ENCODE measurements at regions not wholly inside any gene's neighbourhood (a gene's known extent, or its start where the extent isn't known, plus 50 kb on each side); places are given as distances from the start of the nearest gene placed in this dataset.

GRCh38 chr18:51400721-51401120, 203.2 kb upstream of the MEX3C start:
- Mint-ChIP-seq H3K36me3 (no peaks in the 10 kb centered on the region), H3K4me1 (no peaks in the 10 kb centered on the region), H3K9me3 (no peaks in the 10 kb centered on the region), H3K27ac (no peak overlapping the region), H3K4me3 (no peak overlapping the region), H3K27me3 (peaks cover 9% of the 10 kb centered on the region)
- peaks cover 3% of the 10 kb centered on the region for H3K27me3 ChIP-seq (ENCODE audit: control insufficient read depth, insufficient read depth, low read length)
- no peak for ATAC-seq (ENCODE audit: low read depth in 2 of 2)
- H3K27ac ChIP-seq (ENCODE audit: insufficient read depth, low read length, poor library complexity, severe bottlenecking) = no peak overlapping the region
- H3K4me3 ChIP-seq (ENCODE audit: low read depth, low read length) = no peak overlapping the region
- H3K4me1 ChIP-seq (ENCODE audit: control insufficient read depth, insufficient read depth, low read length, poor library complexity, severe bottlenecking) = no peaks in the 10 kb centered on the region
- DNase-seq = no peak
- H3K9me3 ChIP-seq (ENCODE audit: control insufficient read depth in 2 of 2, low read length in 2 of 2) = no peaks in the 10 kb centered on the region
- H3K36me3 ChIP-seq (ENCODE audit: control insufficient read depth, insufficient read depth, low read length) = no peaks in the 10 kb centered on the region

GRCh38 chr18:51401912-51402311, 204.4 kb upstream of the MEX3C start:
- Histone ChIP-seq H3K4me3 (ENCODE audit: low read depth, low read length) (no peak overlapping the region), H3K27me3 (ENCODE audit: control insufficient read depth, insufficient read depth, low read length) (peaks cover 3% of the 10 kb centered on the region), H3K9me3 (ENCODE audit: control insufficient read depth in 2 of 2, low read length in 2 of 2) (no peaks in the 10 kb centered on the region), H3K4me1 (ENCODE audit: control insufficient read depth, insufficient read depth, low read length, poor library complexity, severe bottlenecking) (no peaks in the 10 kb centered on the region), H3K27ac (ENCODE audit: insufficient read depth, low read length, poor library complexity, severe bottlenecking) (no peak overlapping the region), H3K36me3 (ENCODE audit: control insufficient read depth, insufficient read depth, low read length) (no peaks in the 10 kb centered on the region)
- Mint-ChIP-seq H3K4me3 (no peak overlapping the region), H3K4me1 (no peaks in the 10 kb centered on the region), H3K27me3 (peaks cover 9% of the 10 kb centered on the region), H3K36me3 (no peaks in the 10 kb centered on the region), H3K27ac (no peak overlapping the region), H3K9me3 (no peaks in the 10 kb centered on the region)
- DNase-seq = no peak
- no peak for ATAC-seq (ENCODE audit: low read depth in 2 of 2)

DNA sequence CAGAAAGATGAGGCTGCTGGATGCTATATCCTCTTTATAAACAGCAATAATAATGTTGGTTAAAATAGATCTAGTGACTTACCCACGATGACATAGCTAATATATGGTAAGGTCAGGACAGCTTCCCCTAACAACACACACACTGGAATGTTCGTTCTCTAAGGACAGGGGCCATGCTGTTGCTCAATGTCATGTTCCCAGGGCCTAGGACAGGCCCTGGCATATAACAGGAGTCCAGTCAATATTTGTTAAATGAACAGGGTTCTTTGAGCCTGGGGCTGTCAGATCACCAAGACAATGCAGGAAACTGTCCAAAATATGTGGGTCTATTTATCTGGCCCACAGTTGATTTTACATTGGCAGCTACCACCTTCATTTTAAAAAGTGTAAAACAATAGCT, 207.1 kb upstream of the MEX3C start:
- H3K27ac Mint-ChIP-seq = no peak overlapping the region
- peaks cover 0 to 6% (median 0%) of the 10 kb centered on the region in 7 donors for H3K9me3 Mint-ChIP-seq
- Histone ChIP-seq H3K27ac (ENCODE audit: insufficient read depth, low read length, poor library complexity, severe bottlenecking) (no peak overlapping the region), H3K9me3 (ENCODE audit: control insufficient read depth in 2 of 2, low read length in 2 of 2) (no peaks in the 10 kb centered on the region), H3K4me3 (ENCODE audit: low read depth, low read length) (no peak overlapping the region), H3K36me3 (ENCODE audit: control insufficient read depth, insufficient read depth, low read length) (no peaks in the 10 kb centered on the region), H3K4me1 (ENCODE audit: control insufficient read depth, insufficient read depth, low read length, poor library complexity, severe bottlenecking) (no peaks in the 10 kb centered on the region), H3K27me3 (ENCODE audit: control insufficient read depth, insufficient read depth, low read length) (peaks cover 3% of the 10 kb centered on the region)
- H3K36me3 Mint-ChIP-seq = no peaks in the 10 kb centered on the region
- H3K4me3 Mint-ChIP-seq = no peak overlapping the region
- DNase-seq (no peak), ATAC-seq (ENCODE audit: low read depth in 2 of 2) (no peak)
- peaks cover 8% of the 10 kb centered on the region for H3K27me3 Mint-ChIP-seq
- H3K4me1 Mint-ChIP-seq = no peaks in the 10 kb centered on the region

GRCh38 chr18:51405683-51406477, 208.4 kb upstream of the MEX3C start:
- H3K36me3 ChIP-seq (ENCODE audit: control insufficient read depth, insufficient read depth, low read length) = no peaks in the 10 kb centered on the region
- H3K36me3 Mint-ChIP-seq = no peaks in the 10 kb centered on the region
- DNase-seq (no peak), ATAC-seq (ENCODE audit: low read depth in 2 of 2) (no peak)
- no peak overlapping the region for H3K27ac Mint-ChIP-seq
- no peaks in the 10 kb centered on the region for H3K4me1 Mint-ChIP-seq
- H3K4me1 ChIP-seq (ENCODE audit: control insufficient read depth, insufficient read depth, low read length, poor library complexity, severe bottlenecking) = no peaks in the 10 kb centered on the region
- H3K27me3 Mint-ChIP-seq = peaks cover 8% of the 10 kb centered on the region
- no peaks in the 10 kb centered on the region for H3K27me3 ChIP-seq (ENCODE audit: control insufficient read depth, insufficient read depth, low read length)
- H3K27ac ChIP-seq (ENCODE audit: insufficient read depth, low read length, poor library complexity, severe bottlenecking) = no peak overlapping the region
- H3K9me3 ChIP-seq (ENCODE audit: control insufficient read depth in 2 of 2, low read length in 2 of 2) = no peaks in the 10 kb centered on the region
- no peak overlapping the region for H3K4me3 ChIP-seq (ENCODE audit: low read depth, low read length)
- H3K9me3 Mint-ChIP-seq = peaks cover 0 to 6% (median 0%) of the 10 kb centered on the region in 7 donors
- no peak overlapping the region for H3K4me3 Mint-ChIP-seq

DNA sequence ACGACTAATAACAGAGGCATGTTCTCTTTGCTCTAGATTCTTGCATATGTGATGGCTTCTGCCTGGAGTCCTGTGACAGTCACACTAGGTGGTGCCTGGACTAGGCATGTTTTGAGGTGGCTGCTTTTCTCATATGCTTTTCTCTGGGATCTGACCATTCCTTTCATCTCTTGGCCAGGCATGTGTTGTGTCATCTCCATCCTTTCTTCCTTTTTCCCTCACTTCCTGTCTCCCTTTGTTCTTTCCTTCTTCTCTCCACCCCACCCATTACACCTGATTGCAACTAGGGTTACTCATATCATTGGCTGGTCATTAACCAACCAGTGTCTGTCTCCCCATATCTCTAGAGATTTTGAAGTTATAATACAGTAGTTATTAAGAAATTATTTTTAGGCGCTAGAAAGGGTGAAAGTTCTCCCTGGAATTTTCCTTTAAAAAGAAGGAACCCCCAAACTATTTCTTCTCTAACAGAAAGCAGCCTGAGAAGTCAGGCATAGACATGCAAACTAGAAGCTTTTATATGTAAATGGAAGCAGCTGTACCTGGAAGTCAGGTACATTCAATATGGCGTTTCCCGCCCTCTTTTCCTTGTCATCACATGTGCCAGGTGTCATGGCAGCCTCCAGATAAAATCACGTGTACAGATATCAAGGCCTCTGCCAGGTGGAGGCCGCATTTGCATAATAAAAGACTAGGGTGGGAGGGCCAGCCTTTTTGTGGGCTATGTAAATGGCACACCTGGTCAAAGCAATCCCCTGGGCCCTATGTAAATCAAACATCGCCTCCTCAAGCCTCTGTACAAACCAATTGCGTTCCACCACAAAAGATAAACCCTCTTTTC, 220.4 kb upstream of the MEX3C start:
- H3K36me3 ChIP-seq (ENCODE audit: control insufficient read depth, insufficient read depth, low read length) = no peaks in the 10 kb centered on the region
- H3K36me3 Mint-ChIP-seq = no peaks in the 10 kb centered on the region
- no peaks in the 10 kb centered on the region for H3K9me3 ChIP-seq (ENCODE audit: control insufficient read depth in 2 of 2, low read length in 2 of 2)
- DNase-seq (no peak), ATAC-seq (ENCODE audit: low read depth in 2 of 2) (no peak)
- no peak overlapping the region for H3K27ac ChIP-seq (ENCODE audit: insufficient read depth, low read length, poor library complexity, severe bottlenecking)
- no peaks in the 10 kb centered on the region for H3K4me1 ChIP-seq (ENCODE audit: control insufficient read depth, insufficient read depth, low read length, poor library complexity, severe bottlenecking)
- peaks cover 2% of the 10 kb centered on the region for H3K27me3 Mint-ChIP-seq
- no peaks in the 10 kb centered on the region for H3K9me3 Mint-ChIP-seq
- no peak overlapping the region for H3K4me3 Mint-ChIP-seq
- no peaks in the 10 kb centered on the region for H3K4me1 Mint-ChIP-seq
- H3K27ac Mint-ChIP-seq = no peak overlapping the region
- no peaks in the 10 kb centered on the region for H3K27me3 ChIP-seq (ENCODE audit: control insufficient read depth, insufficient read depth, low read length)
- H3K4me3 ChIP-seq (ENCODE audit: low read depth, low read length) = no peak overlapping the region

- Histone ChIP-seq H3K27ac (ENCODE audit: insufficient read depth, low read length, poor library complexity, severe bottlenecking) (no peak overlapping the region), H3K4me1 (ENCODE audit: control insufficient read depth, insufficient read depth, low read length, poor library complexity, severe bottlenecking) (no peaks in the 10 kb centered on the region), H3K36me3 (ENCODE audit: control insufficient read depth, insufficient read depth, low read length) (no peaks in the 10 kb centered on the region), H3K4me3 (ENCODE audit: low read depth, low read length) (no peak overlapping the region), H3K27me3 (ENCODE audit: control insufficient read depth, insufficient read depth, low read length) (no peaks in the 10 kb centered on the region), H3K9me3 (ENCODE audit: control insufficient read depth in 2 of 2, low read length in 2 of 2) (no peaks in the 10 kb centered on the region)
- Mint-ChIP-seq H3K27me3 (peaks cover 4% of the 10 kb centered on the region), H3K36me3 (no peaks in the 10 kb centered on the region), H3K9me3 (peaks cover 0 to 5% (median 0%) of the 10 kb centered on the region in 7 donors), H3K27ac (no peak overlapping the region), H3K4me3 (no peak overlapping the region), H3K4me1 (no peaks in the 10 kb centered on the region)
- ATAC-seq (ENCODE audit: low read depth in 2 of 2) (no peak), DNase-seq (no peak)
These were observed 228.0 kb upstream of the MEX3C start for GRCh38 chr18:51425475-51425874.

DNA sequence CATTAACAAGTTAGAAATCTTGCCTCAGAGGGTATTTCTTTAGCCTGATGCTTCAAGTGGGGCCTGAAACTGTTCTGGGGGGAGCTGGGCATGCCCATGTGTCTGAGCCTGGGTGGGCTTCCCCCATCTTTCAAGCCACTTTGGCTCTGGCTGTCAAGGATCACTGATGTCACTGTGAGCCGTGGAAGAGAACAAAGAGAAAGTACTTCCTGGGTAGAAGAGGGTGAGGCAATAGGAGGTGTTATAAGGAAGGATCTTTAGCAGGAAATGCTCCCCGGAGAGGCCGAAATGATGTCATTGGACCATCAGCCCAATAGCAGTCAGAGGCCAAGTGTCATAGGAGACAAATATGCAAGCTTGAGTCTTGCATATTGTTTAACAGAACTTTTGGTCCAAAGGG, 228.4 kb upstream of the MEX3C start:
- Mint-ChIP-seq H3K36me3 (no peaks in the 10 kb centered on the region), H3K9me3 (peaks cover 0 to 5% (median 0%) of the 10 kb centered on the region in 7 donors), H3K27me3 (peaks cover 4% of the 10 kb centered on the region), H3K4me3 (no peak overlapping the region), H3K27ac (no peak overlapping the region), H3K4me1 (no peaks in the 10 kb centered on the region)
- no peaks in the 10 kb centered on the region for H3K36me3 ChIP-seq (ENCODE audit: control insufficient read depth, insufficient read depth, low read length)
- no peaks in the 10 kb centered on the region for H3K27me3 ChIP-seq (ENCODE audit: control insufficient read depth, insufficient read depth, low read length)
- ATAC-seq (ENCODE audit: low read depth in 2 of 2) = no peak
- no peak overlapping the region for H3K27ac ChIP-seq (ENCODE audit: insufficient read depth, low read length, poor library complexity, severe bottlenecking)
- no peaks in the 10 kb centered on the region for H3K9me3 ChIP-seq (ENCODE audit: control insufficient read depth in 2 of 2, low read length in 2 of 2)
- no peaks in the 10 kb centered on the region for H3K4me1 ChIP-seq (ENCODE audit: control insufficient read depth, insufficient read depth, low read length, poor library complexity, severe bottlenecking)
- H3K4me3 ChIP-seq (ENCODE audit: low read depth, low read length) = no peak overlapping the region
- no peak for DNase-seq
